HCT116 (cell line): ENCODE measurements at regions not wholly inside any gene's neighbourhood (a gene's known extent, or its start where the extent isn't known, plus 50 kb on each side); places are given as distances from the start of the nearest gene placed in this dataset.
A peak's percentile ranks its signal among the peaks of the same experiment; 100 is the strongest.
"Not testable (repeated sequence)": the region's sequence is repeated elsewhere in the genome, so short reads cannot be mapped to it uniquely, and the experiment has no call there.

Experiments
- ATAC-seq: fragments of 200-7000 bp; cut with Tn5 transposase; 2 replicates; pipeline ENCODE4 v1.9.1; 2020; ENCODE audit warnings: mild to moderate bottlenecking, moderate library complexity
- BruUV-seq: library from RNA; stranded (reverse); fragments of 400-500 nt; replicated peaks from 2 replicates; lab custom pipeline; 2021; lab: Mats Ljungman, UMichigan
- CTCF ChIA-PET: fragments of 300-600 bp; sonication (Branson Sonifier 250); formaldehyde crosslinking; loops from one replicate; lab custom pipeline; 2021; ENCODE audit warnings: antibody characterized with exemption; lab: Charles Lee
- POLR2A ChIA-PET: fragments of 300-600, 350-600 bp; sonication (Branson Sonifier 250); formaldehyde crosslinking; loops from one replicate; lab custom pipeline; 2021; ENCODE audit warnings: antibody characterized with exemption; lab: Charles Lee
- RAD21 ChIA-PET, 2 experiments: fragments of 300-600 bp; sonication (Branson Sonifier 250); formaldehyde crosslinking; loops; one replicate each; lab custom pipeline; 2023; ENCODE audit warnings: low total read pairs in 2 of 2; ENCODE audit not compliant: uncharacterized antibody in 2 of 2, unreplicated experiment in 2 of 2, low non-redundant PET in 1 of 2; lab: Charles Lee
- DNase-seq: peaks from one replicate; pipeline ENCODE4 v3.0.0-alpha.2; 2010; ENCODE audit warnings: low read depth, low spot score
- H2AFZ ChIP-seq: fragments of 200-600 bp; shearing (Covaris generic), sonication (generic); 2 replicates; pipeline ENCODE4 v1.6.1; 2017; ENCODE audit warnings: low read depth, mixed run types, mixed read lengths, antibody characterized with exemption, low read length; ENCODE audit not compliant: poor library complexity, severe bottlenecking
- H3K27ac ChIP-seq: 2 replicates; pipeline ENCODE4 v1.5.1; 2012; ENCODE audit warnings: low read depth, low read length
- H3K27me3 ChIP-seq: fragments of 200-600 bp; sonication (generic); 2 replicates; pipeline ENCODE4 v1.6.1; 2016; ENCODE audit warnings: mixed run types, low read length, mixed read lengths; ENCODE audit not compliant: insufficient read depth
- H3K36me3 ChIP-seq, 2 experiments: fragments of 200-500 bp in 1 of 2; fragments of 200-600 bp in 1 of 2; sonication (Bioruptor generic) in 1 of 2; sonication (generic) in 1 of 2; 2 replicates each; pipeline versions ENCODE4 v1.5.1 to v1.6.1; 2014 to 2016; ENCODE audit warnings: low read length in 2 of 2, inconsistent platforms in 1 of 2, mixed read lengths in 1 of 2, mixed run types in 1 of 2; ENCODE audit not compliant: insufficient read depth in 2 of 2, control insufficient read depth in 1 of 2
- H3K4me1 ChIP-seq, 2 experiments: fragments of 200-600 bp in 1 of 2; sonication (generic) in 1 of 2; 2 replicates each; pipeline versions ENCODE4 v1.5.1 to v1.6.1; 2012 to 2017; ENCODE audit warnings: low read length in 2 of 2, inconsistent platforms in 1 of 2, mild to moderate bottlenecking in 1 of 2, mixed read lengths in 1 of 2, mixed run types in 1 of 2, moderate library complexity in 1 of 2; ENCODE audit not compliant: insufficient read depth in 2 of 2, control insufficient read depth in 1 of 2
- H3K4me2 ChIP-seq: fragments of 200-600 bp; sonication (generic); 2 replicates; pipeline ENCODE4 v1.6.1; 2017; ENCODE audit warnings: mixed run types, low read length, mixed read lengths
- H3K4me3 ChIP-seq, 2 experiments: fragments of 200-600 bp in 1 of 2; sonication (generic) in 1 of 2; replicated peaks in 1 of 2; 2 replicates each; pipeline ENCODE4 v1.5.1; 2011 to 2016; ENCODE audit warnings: low read length in 2 of 2, control low read depth in 1 of 2, low read depth in 1 of 2, mild to moderate bottlenecking in 1 of 2, mixed read lengths in 1 of 2, mixed run types in 1 of 2
- H3K79me2 ChIP-seq: fragments of 200-600 bp; sonication (generic); 2 replicates; pipeline ENCODE4 v1.6.1; 2017; ENCODE audit warnings: mild to moderate bottlenecking, mixed run types, low read length, moderate library complexity, mixed read lengths; ENCODE audit not compliant: insufficient read depth
- H3K9ac ChIP-seq: fragments of 200-600 bp; sonication (generic); 2 replicates; pipeline ENCODE4 v1.6.1; 2016; ENCODE audit warnings: low read length, mixed read lengths
- H3K9me2 ChIP-seq: fragments of 200-600 bp; sonication (generic), shearing (Covaris generic); 2 replicates; pipeline ENCODE4 v1.6.1; 2017; ENCODE audit warnings: mixed run types, mild to moderate bottlenecking, moderate library complexity; ENCODE audit not compliant: insufficient read depth
- H3K9me3 ChIP-seq, 2 experiments: fragments of 200-500 bp in 1 of 2; fragments of 200-600 bp in 1 of 2; sonication (Bioruptor generic) in 1 of 2; sonication (generic) in 1 of 2; 2 replicates each; pipeline ENCODE4 v1.6.1; 2014 to 2017; ENCODE audit warnings: low read length in 2 of 2, mixed read lengths in 2 of 2, inconsistent platforms in 1 of 2, low read depth in 1 of 2, mild to moderate bottlenecking in 1 of 2, mixed run types in 1 of 2, moderate library complexity in 1 of 2; ENCODE audit not compliant: control insufficient read depth in 1 of 2, insufficient read depth in 1 of 2
- H4K20me1 ChIP-seq: fragments of 200-600 bp; sonication (generic), shearing (Covaris generic); 2 replicates; pipeline ENCODE4 v1.6.1; 2017; ENCODE audit warnings: mixed run types, mild to moderate bottlenecking, moderate library complexity; ENCODE audit not compliant: insufficient read depth
- CEBPB ChIP-seq: IDR thresholded peaks from 2 replicates; pipeline ENCODE4 v1.6.1; 2012; ENCODE audit warnings: low read depth
- CTCF ChIP-seq, 3 experiments: fragments of 200-600 bp in 1 of 3; sonication (generic) in 1 of 3; IDR thresholded peaks in 2 of 3; conservative IDR thresholded peaks in 1 of 3; 2 replicates each; pipeline ENCODE4 v1.5.1; 2012 to 2017; ENCODE audit warnings: low read depth in 2 of 3, low read length in 2 of 3, antibody characterized with exemption in 1 of 3, borderline replicate concordance in 1 of 3, control low read depth in 1 of 3, mild to moderate bottlenecking in 1 of 3, mixed read lengths in 1 of 3, mixed run types in 1 of 3, moderate library complexity in 1 of 3; ENCODE audit not compliant: insufficient read depth in 1 of 3
- MAX ChIP-seq: IDR thresholded peaks from 2 replicates; pipeline ENCODE4 v1.6.1; 2012
- RAD21 ChIP-seq: IDR thresholded peaks from 2 replicates; pipeline ENCODE4 v1.6.1; 2012; ENCODE audit warnings: low read depth, mild to moderate bottlenecking
- ZBTB33 ChIP-seq: IDR thresholded peaks from 2 replicates; pipeline ENCODE4 v1.6.1; 2011; ENCODE audit warnings: mild to moderate bottlenecking, low read length, moderate library complexity; ENCODE audit not compliant: insufficient replicate concordance; ENCODE audit errors: extremely low read depth
- intact Hi-C: fragments of 100-400 bp; cut with micrococcal nuclease; formaldehyde crosslinking; loops from 2 replicates; pipeline ENCODE4 v1.10.0; 2022

GRCh38 chr20:52001999-52002666 is 189.4 kb downstream of the ZFP64 start:
- ATAC-seq = peak; percentile 76

GRCh38 chr20:51997281-51997936 is 194.2 kb downstream of the ZFP64 start:
- BruUV-seq, H3K27ac ChIP-seq, H3K27me3 ChIP-seq, H3K9ac ChIP-seq, POLR2A ChIA-PET, H3K79me2 ChIP-seq, H3K4me3 ChIP-seq, H3K4me1 ChIP-seq, ATAC-seq, H3K9me2 ChIP-seq, DNase-seq, H3K9me3 ChIP-seq, H3K36me3 ChIP-seq, H4K20me1 ChIP-seq, intact Hi-C loops, H3K4me2 ChIP-seq, CTCF ChIA-PET, H2AFZ ChIP-seq, RAD21 ChIA-PET: not testable (repeated sequence)

More at GRCh38 chr20:52001999-52002666, 189.4 kb downstream of the ZFP64 start:
- intact Hi-C loops = no loop called here
- BruUV-seq = no TSS peak
- Histone ChIP-seq H3K27me3 (no peaks in the 10 kb centered on the region), H3K9ac (no peak overlapping the region), H4K20me1 (no peaks in the 10 kb centered on the region), H3K9me3 (no peaks in the 10 kb centered on the region), H3K4me2 (peak overlapping the region; percentile 25; the same call in 1 of the 2 replicates), H3K4me3 (no peak overlapping the region), H3K4me1 (no peaks in the 10 kb centered on the region), H3K9me2 (no peaks in the 10 kb centered on the region), H3K36me3 (no peaks in the 10 kb centered on the region)
- CTCF ChIA-PET = no interaction called here
- DNase-seq = peak; percentile 3
- TF ChIP-seq MAX = no peak
- peak in 2 of 3 experiments; percentile 19 to 39; a peak in 3 of 6 replicates for TF ChIP-seq CTCF (IDR thresholded peaks at IDR 0.05 in 2 of 3, conservative IDR thresholded peaks at IDR 0.05 in 1 of 3; ENCODE audit: borderline replicate concordance in 1 of 3, insufficient read depth in 1 of 3, low read depth in 2 of 3, low read length in 2 of 3)
- TF ChIP-seq CEBPB = no peak
- TF ChIP-seq ZBTB33 = no peak
- TF ChIP-seq RAD21 = no peak
- TF ChIP-seq, all 23 proteins: peak for 1
- no peaks in the 10 kb centered on the region for H3K79me2 ChIP-seq
- POLR2A ChIA-PET = no interaction called here
- no peak overlapping the region for H3K27ac ChIP-seq
- peak overlapping the region; percentile 56 for H2AFZ ChIP-seq
- RAD21 ChIA-PET = no interaction called here
